Fibroblast of skin of abdomen (primary cell): ENCODE measurements at regions not wholly inside any gene's neighbourhood (a gene's known extent, or its start where the extent isn't known, plus 50 kb on each side); places are given as distances from the start of the nearest gene placed in this dataset.

ENCODE experiments used
- DNase-seq: peaks from one replicate; pipeline ENCODE4 v3.0.0-alpha.2; 2013

DNA sequence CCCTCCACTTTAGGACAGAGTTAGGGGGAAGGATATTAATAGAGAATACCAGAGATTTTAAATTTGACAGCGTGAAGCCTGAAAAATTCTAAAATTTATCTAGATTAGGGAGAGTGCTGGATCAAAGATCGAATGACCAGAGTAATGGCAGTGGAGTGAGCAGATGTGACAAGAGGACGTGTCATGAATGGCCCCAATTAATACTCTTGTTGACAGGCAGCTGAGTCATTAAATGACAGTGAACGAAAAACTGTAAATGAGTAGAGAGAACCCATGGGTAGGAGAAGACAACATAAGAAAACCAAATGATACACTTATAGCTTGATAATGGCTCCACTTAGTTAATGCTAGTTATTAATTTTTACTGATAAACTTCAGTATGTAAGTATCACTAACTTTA, 73.9 kb upstream of the PLEKHA5 start:
- no peak for DNase-seq

DNA sequence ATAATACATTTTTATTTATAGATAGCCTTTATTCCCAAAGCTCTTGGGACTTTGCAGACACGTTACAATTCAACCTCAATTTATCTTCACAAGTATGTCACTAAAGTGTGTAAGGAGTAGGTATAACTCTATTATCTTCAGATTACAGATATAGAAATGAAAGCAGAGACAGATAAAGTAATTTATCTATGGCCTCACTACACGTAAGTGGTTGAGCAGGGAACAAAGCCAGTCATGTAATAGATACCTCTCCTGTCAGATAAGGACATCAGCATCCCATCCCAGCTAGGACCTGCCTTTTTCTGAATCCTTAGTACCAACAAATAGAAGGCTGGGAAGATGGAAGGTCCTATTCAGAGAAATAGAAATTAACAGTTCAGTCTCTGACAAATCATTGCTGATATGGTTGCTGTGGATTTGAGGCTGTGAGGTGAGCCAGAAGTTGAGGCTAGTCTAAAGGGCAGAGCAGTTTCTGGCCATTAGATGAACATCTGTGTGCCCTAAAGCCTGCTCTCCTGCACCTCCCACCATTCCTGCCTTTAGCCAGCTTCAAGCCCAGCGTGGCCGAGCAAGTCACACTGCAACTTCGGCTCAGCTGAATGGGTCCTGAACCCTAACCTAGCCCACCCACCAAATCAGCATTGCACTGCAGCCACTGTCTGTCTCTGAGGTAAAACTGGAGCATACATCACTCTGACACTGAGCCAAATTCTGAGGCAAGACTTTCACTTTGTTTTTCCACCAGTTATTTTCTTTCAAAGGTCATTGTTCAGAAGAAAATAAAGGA, 71.1 kb upstream of the PLEKHA5 start:
- no peak for DNase-seq

DNA sequence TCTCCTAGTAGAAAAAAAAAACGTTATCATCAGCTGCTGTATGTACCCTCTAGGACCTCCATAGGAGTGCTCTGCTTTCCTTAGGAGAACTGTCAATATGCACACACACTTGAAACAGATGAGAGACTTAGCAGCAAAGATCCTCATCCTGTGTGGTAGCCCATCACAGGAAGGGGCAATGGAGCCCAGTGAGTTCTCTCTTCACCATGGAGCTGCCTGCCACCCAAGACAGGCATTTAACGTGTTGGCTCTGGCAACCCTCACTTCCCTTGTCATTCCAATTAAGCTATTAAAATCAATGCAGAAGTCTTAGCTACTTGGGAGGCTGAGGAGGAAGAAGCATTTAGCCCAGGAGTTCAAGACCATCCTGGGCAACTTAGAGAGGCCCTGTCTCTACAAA, 64.8 kb upstream of the PLEKHA5 start:
- no peak for DNase-seq

DNA sequence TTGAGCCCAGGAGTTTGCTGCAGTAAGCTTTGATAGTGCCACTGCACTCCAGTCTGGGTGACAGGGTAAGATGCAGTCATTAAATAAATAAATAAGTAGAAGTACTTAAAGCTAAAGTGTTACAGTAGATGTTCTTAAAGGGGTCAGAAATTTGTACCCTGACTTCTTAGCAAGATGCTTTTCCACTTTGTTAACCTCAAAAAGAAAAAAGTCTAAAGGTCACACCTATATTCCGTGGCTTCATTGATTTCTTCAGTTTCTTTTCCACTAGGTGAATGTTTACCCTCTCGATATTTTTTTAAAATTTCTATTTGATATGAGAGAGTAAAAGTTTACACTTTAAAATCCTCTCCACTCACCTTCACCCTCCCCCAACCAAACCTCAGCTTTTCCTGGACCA, 64.3 kb upstream of the PLEKHA5 start:
- no peak for DNase-seq

DNA sequence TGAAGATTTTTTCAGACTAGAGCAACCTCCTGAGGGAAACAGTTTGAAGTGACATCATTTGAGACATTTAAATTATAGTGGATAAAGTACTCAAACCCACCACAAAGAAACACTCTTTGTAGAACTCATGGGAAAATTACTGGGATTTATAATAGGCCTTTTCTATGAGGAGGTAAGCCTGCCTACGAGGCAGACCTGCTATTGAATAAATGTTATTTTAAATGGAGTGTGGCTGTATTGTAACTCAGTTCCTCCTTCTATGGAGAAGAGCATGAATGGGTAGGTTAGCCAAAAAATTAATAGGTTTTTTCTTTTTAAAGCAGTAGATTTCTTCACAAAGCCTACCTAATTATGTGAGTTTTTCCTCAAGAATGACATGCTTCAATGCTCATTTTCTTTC, 63.7 kb upstream of the PLEKHA5 start:
- no peak for DNase-seq

DNA sequence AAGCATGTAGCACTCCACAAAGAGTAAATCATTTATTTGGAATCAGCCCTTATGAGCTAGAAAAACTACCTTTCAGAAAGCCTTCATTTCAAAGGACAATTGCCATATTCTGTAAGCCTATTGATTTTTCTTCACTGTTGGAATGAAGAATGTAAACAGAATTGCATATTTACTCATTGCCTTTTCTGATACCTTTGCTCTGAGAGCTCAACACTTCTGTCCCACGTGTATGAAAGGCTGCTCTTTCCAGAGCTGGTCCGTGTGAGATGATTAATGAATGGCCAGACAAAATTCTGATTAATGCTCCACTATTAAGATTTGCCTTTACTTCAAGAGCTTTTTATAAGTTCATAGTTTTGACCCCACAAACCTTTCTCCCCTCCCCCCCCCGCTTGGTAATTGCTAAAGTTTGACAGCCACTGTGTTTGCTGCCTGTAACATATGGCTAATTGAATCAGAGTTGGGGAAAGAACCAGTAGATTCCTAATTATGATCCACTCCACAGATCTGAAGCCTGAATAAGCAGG, 63.0 kb upstream of the PLEKHA5 start:
- DNase-seq, result no peak

DNA sequence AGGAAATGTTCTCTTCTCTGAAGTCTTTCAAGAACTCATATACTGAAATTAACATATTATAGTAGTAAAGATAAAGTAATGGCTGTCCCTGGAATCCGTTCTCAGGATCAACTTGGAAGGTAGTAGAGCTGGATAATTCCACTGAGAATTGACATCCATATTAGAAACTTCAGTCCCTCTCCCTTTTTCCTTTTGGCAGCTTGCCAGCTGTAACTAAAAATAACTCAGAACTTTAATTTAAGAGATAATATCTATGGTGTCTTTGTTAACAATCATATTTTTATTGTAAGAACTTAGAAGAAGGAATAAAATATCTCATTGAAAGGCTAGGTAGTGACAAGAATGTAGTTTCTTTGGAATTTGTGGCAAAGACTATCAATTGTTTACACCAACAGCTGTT, 61.4 kb upstream of the PLEKHA5 start:
- no peak for DNase-seq

DNA sequence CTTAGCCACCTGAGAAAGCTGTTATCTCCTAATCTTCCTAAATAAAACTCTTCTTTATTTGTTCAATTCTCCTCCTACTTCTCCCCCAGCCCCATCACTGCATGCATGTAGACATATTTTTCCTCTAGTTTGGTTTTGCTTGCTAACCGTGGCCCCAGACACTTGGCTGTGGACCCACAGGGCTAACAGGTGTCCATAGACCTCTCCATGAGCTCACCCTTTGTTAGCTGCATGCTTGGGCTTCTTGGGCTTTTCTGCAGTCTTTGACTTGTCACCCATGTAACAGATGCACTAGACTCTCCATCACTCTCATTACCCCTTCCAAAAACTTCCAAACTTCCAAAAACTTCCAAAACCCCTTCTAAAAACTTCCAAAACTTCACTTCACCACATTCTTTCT, 59.2 kb upstream of the PLEKHA5 start:
- no peak for DNase-seq

DNA sequence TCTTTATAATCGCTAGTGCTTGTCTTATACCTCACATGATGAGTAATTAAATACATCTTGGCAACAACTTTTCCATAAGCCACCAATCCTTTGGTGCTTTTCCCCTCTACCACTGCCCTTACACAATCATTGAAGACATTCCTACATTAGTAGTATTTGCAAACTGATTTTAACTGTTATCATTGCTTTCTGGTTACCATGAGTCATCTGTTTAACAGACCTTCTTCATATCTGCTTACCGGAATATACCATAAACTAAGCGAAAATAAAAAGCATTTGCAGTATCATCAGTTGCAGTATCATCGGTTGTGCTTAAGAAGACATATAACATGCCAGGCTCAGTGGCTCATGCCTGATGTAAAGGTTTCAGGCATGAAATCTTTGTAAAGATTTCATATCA, 54.8 kb upstream of the PLEKHA5 start:
- peak; percentile 22 for DNase-seq

DNA sequence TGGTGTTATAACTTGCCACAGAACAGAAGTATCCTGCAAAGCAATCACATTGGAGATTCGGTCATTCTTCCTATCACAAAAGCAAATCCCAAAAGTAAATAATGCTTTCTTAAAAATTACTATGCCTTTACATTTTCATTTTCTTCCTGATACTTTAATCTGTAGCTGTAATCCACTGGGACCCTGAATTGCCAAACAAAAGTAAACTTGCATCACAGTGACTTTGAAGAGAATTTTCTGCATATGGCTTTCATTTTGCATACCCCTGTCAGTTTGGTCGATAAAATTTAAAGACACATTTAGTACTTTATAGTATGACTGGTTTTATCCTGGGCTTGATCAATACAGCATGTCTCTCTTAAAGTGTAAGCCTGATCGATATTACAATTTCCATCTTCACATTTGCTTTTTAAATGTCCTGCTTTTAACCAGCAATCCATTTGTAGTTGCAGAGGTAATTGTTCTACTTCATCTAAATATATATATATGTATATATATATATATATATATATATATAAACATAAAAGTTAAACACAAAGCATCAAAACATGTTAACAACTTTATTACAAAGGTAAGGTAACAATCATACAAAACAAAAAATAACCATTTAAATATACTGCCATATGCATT, 53.7 kb upstream of the PLEKHA5 start:
- DNase-seq, result no peak
